Uterus (tissue), 2 donors: ENCODE measurements at regions not wholly inside any gene's neighbourhood (a gene's known extent, or its start where the extent isn't known, plus 50 kb on each side); places are given as distances from the start of the nearest gene placed in this dataset.

Experiments
- POLR2A ChIP-seq, 2 donors: fragments of 450-650 bp; IDR thresholded peaks; one replicate each; pipeline ENCODE4 v1.6.1; 2016; ENCODE audit warnings: antibody characterized with exemption in 2 of 2, mild to moderate bottlenecking in 1 of 2, moderate library complexity in 1 of 2
- TF ChIP-seq, protein P1 (sequence below), 4 experiments: fragments of 200-600 bp in 2 of 4; fragments of 450-650 bp in 2 of 4; sonication (generic) in 2 of 4; IDR thresholded peaks; one replicate each; pipeline ENCODE4 v1.5.1; 2016 to 2019; ENCODE audit warnings: antibody characterized with exemption in 4 of 4, mild to moderate bottlenecking in 2 of 4, moderate library complexity in 1 of 4

DNA sequence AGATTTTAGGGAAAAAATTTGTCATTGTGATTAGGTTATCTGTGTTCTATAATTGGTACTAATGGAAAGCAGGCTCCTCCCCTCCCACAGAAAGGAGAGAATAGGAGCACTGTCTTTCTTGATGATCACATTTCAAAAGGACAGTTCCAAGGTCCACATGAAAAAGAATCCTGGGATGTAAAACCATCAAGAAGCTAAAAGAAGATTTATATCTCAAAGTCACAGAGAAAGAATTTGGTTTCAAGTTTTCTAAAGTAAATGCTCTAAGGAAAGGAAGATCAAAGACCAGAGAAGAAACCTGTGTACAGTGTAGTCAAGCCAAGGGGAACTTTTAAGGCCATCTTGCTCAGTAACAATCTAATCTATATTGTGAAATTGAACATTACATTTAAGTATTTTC, 652.7 kb upstream of the HS3ST5 start:
- TF ChIP-seq, protein P1, sequence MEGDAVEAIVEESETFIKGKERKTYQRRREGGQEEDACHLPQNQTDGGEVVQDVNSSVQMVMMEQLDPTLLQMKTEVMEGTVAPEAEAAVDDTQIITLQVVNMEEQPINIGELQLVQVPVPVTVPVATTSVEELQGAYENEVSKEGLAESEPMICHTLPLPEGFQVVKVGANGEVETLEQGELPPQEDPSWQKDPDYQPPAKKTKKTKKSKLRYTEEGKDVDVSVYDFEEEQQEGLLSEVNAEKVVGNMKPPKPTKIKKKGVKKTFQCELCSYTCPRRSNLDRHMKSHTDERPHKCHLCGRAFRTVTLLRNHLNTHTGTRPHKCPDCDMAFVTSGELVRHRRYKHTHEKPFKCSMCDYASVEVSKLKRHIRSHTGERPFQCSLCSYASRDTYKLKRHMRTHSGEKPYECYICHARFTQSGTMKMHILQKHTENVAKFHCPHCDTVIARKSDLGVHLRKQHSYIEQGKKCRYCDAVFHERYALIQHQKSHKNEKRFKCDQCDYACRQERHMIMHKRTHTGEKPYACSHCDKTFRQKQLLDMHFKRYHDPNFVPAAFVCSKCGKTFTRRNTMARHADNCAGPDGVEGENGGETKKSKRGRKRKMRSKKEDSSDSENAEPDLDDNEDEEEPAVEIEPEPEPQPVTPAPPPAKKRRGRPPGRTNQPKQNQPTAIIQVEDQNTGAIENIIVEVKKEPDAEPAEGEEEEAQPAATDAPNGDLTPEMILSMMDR (IDR thresholded peaks at IDR 0.05): no peak
- no peak for TF ChIP-seq POLR2A (IDR thresholded peaks at IDR 0.05)
